Liver (tissue), 3 donors: ENCODE measurements at regions not wholly inside any gene's neighbourhood (a gene's known extent, or its start where the extent isn't known, plus 50 kb on each side); places are given as distances from the start of the nearest gene placed in this dataset.

Source experiments
- CTCF ChIP-seq: fragments of 150-350 bp; IDR thresholded peaks from 2 replicates; pipeline ENCODE4 v1.5.1; 2017; ENCODE audit warnings: improper control_type of control experiment, low read depth, low read length; ENCODE audit not compliant: missing input control
- EGR1 ChIP-seq, 2 donors: IDR thresholded peaks; 2 replicates each; pipeline ENCODE4 v1.6.1; 2016 to 2018; ENCODE audit warnings: antibody characterized with exemption in 2 of 2, low read depth in 2 of 2
- GABPA ChIP-seq, 2 donors: IDR thresholded peaks in 1 of 2; conservative IDR thresholded peaks in 1 of 2; 2 replicates each; pipeline ENCODE4 v1.6.1; 2016; ENCODE audit warnings: antibody characterized with exemption in 2 of 2, mild to moderate bottlenecking in 1 of 2, moderate library complexity in 1 of 2
- JUND ChIP-seq, 2 donors: IDR thresholded peaks; 2 replicates each; pipeline ENCODE4 v1.6.1; 2016; ENCODE audit warnings: antibody characterized with exemption in 2 of 2
- MAX ChIP-seq: IDR thresholded peaks from 2 replicates; pipeline ENCODE4 v1.6.1; 2016; ENCODE audit warnings: antibody characterized with exemption
- RAD21 ChIP-seq, 2 donors: IDR thresholded peaks; 2 replicates each; pipeline ENCODE4 v1.6.1; 2016; ENCODE audit warnings: antibody characterized with exemption in 2 of 2, mild to moderate bottlenecking in 2 of 2
- TAF1 ChIP-seq: conservative IDR thresholded peaks from 2 replicates; pipeline ENCODE4 v1.6.1; 2016; ENCODE audit warnings: antibody characterized with exemption, mild to moderate bottlenecking
- TF ChIP-seq, protein P1 (sequence below): IDR thresholded peaks from 2 replicates; pipeline ENCODE4 v1.6.1; 2016; ENCODE audit warnings: antibody characterized with exemption, mild to moderate bottlenecking
- donor health status: healthy.
- donor health status: healthy.

- TF ChIP-seq CTCF: no peak
- TF ChIP-seq, protein P1, sequence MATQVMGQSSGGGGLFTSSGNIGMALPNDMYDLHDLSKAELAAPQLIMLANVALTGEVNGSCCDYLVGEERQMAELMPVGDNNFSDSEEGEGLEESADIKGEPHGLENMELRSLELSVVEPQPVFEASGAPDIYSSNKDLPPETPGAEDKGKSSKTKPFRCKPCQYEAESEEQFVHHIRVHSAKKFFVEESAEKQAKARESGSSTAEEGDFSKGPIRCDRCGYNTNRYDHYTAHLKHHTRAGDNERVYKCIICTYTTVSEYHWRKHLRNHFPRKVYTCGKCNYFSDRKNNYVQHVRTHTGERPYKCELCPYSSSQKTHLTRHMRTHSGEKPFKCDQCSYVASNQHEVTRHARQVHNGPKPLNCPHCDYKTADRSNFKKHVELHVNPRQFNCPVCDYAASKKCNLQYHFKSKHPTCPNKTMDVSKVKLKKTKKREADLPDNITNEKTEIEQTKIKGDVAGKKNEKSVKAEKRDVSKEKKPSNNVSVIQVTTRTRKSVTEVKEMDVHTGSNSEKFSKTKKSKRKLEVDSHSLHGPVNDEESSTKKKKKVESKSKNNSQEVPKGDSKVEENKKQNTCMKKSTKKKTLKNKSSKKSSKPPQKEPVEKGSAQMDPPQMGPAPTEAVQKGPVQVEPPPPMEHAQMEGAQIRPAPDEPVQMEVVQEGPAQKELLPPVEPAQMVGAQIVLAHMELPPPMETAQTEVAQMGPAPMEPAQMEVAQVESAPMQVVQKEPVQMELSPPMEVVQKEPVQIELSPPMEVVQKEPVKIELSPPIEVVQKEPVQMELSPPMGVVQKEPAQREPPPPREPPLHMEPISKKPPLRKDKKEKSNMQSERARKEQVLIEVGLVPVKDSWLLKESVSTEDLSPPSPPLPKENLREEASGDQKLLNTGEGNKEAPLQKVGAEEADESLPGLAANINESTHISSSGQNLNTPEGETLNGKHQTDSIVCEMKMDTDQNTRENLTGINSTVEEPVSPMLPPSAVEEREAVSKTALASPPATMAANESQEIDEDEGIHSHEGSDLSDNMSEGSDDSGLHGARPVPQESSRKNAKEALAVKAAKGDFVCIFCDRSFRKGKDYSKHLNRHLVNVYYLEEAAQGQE: no peak
- TF ChIP-seq TAF1: no peak
- no peak for TF ChIP-seq MAX
- no peak for TF ChIP-seq GABPA (IDR thresholded peaks at IDR 0.05 in 1 of 2, conservative IDR thresholded peaks at IDR 0.05 in 1 of 2)
- TF ChIP-seq RAD21 (IDR thresholded peaks at IDR 0.05): no peak
- no peak for TF ChIP-seq EGR1 (IDR thresholded peaks at IDR 0.05; ENCODE audit: low read depth in 2 of 2)
- TF ChIP-seq JUND (IDR thresholded peaks at IDR 0.05): no peak
Measured at GRCh38 chr15:96435841-96436240, 105.3 kb downstream of the NR2F2 start.
